Fibroblast of villous mesenchyme (primary cell): ENCODE measurements at regions not wholly inside any gene's neighbourhood (a gene's known extent, or its start where the extent isn't known, plus 50 kb on each side); places are given as distances from the start of the nearest gene placed in this dataset.

Experiments used
- DNase-seq: peaks from one replicate; pipeline ENCODE4 v3.0.0-alpha.2; 2010; ENCODE audit warnings: low read depth
- H3K4me3 ChIP-seq: 2 replicates; pipeline ENCODE4 v1.5.1; 2011; ENCODE audit warnings: low read depth, mild to moderate bottlenecking, low read length
- TF ChIP-seq, protein P1 (sequence below): IDR thresholded peaks from 2 replicates; pipeline ENCODE4 v1.5.1; 2012; ENCODE audit warnings: low read depth, mild to moderate bottlenecking, low read length; ENCODE audit not compliant: insufficient read depth

DNA sequence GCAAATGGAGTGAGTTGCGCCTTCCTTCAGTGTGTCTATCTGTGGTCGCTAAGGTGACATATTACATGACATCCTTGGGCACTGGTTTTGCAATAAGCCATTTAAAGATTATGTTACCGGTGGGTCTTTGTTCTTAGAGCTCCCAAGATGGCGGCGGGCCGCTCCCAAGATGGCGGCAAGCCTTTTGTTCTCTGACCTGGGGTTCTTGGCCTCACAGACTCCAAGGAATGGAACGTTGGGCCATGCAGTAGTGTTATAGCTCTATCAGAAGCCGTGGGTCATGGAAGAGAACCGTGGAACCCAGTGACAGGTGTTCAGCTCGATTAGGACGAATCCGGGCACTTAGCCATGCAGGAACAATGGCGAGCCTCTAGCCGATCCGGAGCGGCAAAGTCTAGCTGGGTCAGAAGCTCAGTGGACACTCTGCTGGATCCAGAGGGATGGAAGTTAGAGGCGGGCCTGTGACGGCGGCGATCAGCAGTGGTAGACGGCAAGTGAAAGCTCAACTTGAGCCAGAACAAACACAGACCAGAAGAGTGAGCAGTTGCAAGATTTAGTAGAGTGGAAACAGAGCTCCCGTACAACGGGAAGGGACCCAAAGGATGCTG lies 188.6 kb downstream of the TEX29 start:
- TF ChIP-seq, protein P1, sequence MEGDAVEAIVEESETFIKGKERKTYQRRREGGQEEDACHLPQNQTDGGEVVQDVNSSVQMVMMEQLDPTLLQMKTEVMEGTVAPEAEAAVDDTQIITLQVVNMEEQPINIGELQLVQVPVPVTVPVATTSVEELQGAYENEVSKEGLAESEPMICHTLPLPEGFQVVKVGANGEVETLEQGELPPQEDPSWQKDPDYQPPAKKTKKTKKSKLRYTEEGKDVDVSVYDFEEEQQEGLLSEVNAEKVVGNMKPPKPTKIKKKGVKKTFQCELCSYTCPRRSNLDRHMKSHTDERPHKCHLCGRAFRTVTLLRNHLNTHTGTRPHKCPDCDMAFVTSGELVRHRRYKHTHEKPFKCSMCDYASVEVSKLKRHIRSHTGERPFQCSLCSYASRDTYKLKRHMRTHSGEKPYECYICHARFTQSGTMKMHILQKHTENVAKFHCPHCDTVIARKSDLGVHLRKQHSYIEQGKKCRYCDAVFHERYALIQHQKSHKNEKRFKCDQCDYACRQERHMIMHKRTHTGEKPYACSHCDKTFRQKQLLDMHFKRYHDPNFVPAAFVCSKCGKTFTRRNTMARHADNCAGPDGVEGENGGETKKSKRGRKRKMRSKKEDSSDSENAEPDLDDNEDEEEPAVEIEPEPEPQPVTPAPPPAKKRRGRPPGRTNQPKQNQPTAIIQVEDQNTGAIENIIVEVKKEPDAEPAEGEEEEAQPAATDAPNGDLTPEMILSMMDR: no peak
- no peak overlapping the region for H3K4me3 ChIP-seq
- DNase-seq: no peak

DNA sequence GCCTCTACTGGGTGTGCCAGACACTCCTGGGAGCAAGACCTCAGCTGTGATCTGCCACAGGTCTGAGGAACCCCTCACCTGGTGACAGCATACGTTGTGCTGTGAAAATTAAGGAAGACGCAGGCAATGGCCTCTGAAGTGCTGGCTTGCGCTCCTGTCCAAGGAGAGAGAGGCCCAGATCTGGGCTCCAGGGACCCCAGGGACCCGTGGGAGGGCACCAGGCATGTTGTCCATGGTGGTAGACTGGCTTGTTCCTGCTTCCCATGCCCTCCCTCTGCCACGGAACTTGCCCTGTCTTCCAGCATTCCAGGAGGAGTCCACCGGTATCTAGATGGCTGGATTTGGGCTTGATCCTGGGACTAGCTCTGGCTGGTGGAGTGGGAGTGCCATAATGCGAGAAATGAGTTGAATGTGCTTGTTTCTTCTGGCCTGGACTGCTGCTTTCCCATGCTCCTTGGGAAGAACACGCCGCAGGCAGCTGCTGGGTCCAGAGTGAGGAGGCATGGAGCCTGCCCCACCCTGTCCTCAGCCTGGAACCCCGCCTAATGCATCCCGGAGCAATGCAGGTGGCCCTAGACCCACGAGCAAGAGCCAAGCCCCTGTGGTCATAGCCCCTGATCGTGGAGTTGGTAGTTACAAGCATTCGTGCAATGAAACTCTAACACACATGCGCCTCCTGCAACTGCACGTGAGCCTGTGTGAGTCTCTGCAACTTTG lies 190.2 kb downstream of the TEX29 start:
- no peak for DNase-seq

DNA sequence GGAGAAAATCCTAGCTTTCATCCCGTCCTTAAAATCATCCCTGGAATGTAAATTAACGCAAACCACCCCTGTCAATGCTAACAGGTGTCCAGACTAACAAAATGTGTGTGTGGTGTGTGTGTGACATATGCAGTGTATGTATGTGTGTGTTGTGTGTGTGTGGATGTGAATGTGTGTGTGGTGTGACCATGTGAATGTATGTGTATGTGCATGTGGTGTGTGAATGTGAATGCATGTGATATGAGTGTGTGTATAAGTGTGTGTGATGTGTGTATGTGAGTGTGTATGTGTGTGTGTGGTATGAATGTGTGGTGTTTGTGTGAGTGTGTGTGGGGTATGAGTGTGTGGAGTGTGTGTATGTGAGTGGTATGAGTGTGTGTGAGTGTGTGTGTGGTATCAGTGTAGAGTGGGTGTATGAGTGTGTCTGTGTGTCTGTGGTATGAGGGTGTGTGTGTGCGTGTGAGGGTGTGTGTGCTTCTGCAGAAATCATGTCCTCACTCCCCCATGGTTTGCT lies 190.8 kb downstream of the TEX29 start:
- no peak for DNase-seq
- no peak overlapping the region for H3K4me3 ChIP-seq
- TF ChIP-seq, protein P1: no peak

More for the DNA sequence above, 190.2 kb downstream of the TEX29 start:
- TF ChIP-seq, protein P1: no peak
- no peak overlapping the region for H3K4me3 ChIP-seq

DNA sequence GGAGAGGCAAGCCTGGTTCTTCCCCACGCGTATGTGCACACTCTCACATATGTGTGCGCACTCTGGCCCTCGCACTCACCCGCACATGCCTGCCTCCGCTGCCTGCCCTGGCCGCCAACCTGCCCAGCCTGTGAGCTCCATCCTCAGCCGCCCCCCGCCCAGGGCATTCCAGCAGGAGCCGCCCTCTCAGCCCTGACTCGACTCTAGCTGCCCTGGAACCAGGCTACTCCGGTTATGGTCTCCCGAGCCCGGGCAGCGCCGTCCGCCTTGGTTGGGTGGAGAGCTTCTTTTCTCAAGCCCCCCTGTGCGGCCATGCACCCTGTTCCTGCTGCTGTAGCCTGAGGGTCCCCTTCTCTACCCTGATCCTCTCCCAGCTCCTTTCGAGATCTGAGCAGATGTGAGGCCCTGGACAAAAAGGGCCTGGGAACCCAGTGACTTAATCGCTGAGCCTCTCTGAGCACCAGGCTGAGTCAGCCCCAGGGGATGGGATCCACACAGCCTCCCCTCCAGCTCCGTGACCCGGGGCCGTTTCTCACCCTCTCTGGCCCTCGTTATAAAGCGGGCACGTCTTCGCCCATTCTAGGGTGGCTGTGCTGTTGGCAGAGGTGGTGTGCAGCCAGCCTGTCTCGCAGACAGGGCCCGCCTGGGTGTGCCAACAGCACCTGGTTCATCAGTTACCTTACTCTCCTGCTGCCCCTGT lies 191.5 kb downstream of the TEX29 start:
- TF ChIP-seq, protein P1: no peak
- no peak for DNase-seq
- no peak overlapping the region for H3K4me3 ChIP-seq

DNA sequence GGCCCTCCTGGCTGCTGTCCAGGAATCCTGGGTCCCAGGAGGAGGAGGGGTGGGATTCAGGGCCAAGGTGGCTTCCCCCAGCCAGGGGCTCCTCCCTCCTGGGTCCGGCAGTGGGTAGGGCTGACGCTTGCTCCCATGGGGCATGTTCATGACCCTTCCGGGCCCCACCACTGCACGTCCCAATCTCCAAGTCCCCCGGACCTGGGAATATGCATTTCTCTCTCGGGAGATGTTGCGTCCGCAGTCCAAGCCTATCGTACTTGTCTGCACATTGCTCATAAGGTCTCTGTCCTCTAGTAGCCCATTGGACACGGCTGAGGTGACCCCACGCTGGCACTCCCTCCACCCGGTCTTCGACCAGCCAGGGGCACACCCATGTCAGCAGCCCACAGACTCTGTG lies 192.3 kb downstream of the TEX29 start:
- TF ChIP-seq, protein P1: no peak
- H3K4me3 ChIP-seq: no peak overlapping the region
- no peak for DNase-seq

DNA sequence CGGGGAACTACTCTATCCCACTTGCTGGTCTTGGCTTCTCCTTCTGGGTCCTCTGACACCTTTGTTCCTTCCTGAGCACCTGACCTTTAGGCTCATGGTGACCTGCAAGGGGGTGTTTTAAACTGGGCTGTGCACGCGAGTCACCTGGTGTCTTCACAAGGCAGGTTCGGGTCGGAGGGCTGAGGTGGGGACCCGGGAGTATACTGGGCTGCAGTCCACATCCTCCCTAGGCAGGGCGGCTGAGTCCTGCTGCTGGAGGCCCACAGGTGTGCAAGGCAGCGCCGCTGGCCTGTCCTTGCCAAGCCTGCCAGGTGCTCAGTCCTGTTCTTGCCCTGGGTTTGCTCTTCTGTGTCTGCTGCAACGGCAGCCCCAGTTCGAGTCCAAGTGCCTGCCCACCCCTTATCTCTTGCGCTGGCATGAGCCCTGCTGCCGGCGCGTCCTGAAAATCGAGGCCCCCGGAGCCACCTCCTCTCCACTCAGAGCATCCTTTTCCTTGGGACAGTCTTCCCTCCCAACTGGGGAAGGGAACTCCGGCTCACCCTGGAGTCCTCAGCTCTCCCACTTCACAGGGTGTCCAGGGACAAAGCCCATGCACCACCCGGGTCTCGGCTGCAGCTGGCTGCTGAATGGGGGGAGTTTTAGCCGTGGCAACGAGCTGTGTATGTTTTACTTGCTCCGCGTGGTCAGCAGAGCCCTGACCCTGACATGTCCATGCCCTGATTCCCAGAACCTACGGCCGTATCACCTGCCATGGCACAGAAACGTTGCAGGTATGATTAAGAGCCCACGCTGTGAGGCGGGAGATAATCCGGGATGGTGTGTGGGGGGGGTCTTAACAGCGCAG lies 193.5 kb downstream of the TEX29 start:
- no peak for DNase-seq
- TF ChIP-seq, protein P1: no peak

More for the DNA sequence above, 193.5 kb downstream of the TEX29 start:
- H3K4me3 ChIP-seq: no peak overlapping the region
